A673 (cell line): ENCODE measurements at regions not wholly inside any gene's neighbourhood (a gene's known extent, or its start where the extent isn't known, plus 50 kb on each side); places are given as distances from the start of the nearest gene placed in this dataset.

ENCODE experiments used
- BruUV-seq: library from RNA; stranded (reverse); fragments of 400-500 nt; replicated peaks from 2 replicates; lab custom pipeline; 2021; lab: Mats Ljungman, UMichigan
- CTCF ChIA-PET: fragments of 300-600 bp; sonication (Branson Sonifier 250); formaldehyde crosslinking; loops from one replicate; lab custom pipeline; 2022; ENCODE audit warnings: antibody characterized with exemption; lab: Charles Lee
- POLR2A ChIA-PET: fragments of 300-600 bp; sonication (Branson Sonifier 250); formaldehyde crosslinking; loops from one replicate; lab custom pipeline; 2022; ENCODE audit warnings: antibody characterized with exemption; ENCODE audit not compliant: low non-redundant PET; lab: Charles Lee
- DNase-seq: peaks from one replicate; pipeline ENCODE4 v3.0.0-alpha.2; 2015; ENCODE audit warnings: low spot score
- H3K27ac ChIP-seq: fragments of 200-600 bp; sonication (generic); 2 replicates; pipeline ENCODE4 v1.5.1; 2016; ENCODE audit warnings: mixed run types, low read depth, mild to moderate bottlenecking, mixed read lengths, antibody characterized with exemption, low read length; ENCODE audit not compliant: poor library complexity, severe bottlenecking
- H3K27me3 ChIP-seq: fragments of 200-600 bp; sonication (generic); replicated peaks from 2 replicates; pipeline ENCODE4 v1.6.1; 2017; ENCODE audit warnings: mixed run types, low read depth, mild to moderate bottlenecking, mixed read lengths, antibody characterized with exemption, low read length; ENCODE audit not compliant: insufficient read depth, poor library complexity
- H3K36me3 ChIP-seq: fragments of 200-600 bp; sonication (generic); 2 replicates; pipeline ENCODE4 v1.6.1; 2016; ENCODE audit warnings: mixed run types, mild to moderate bottlenecking, mixed read lengths, antibody characterized with exemption, low read length; ENCODE audit not compliant: insufficient read depth, poor library complexity, severe bottlenecking
- H3K4me1 ChIP-seq: fragments of 200-600 bp; sonication (generic); 2 replicates; pipeline ENCODE4 v1.6.1; 2017; ENCODE audit warnings: mixed run types, mild to moderate bottlenecking, mixed read lengths, antibody characterized with exemption, low read length; ENCODE audit not compliant: insufficient read depth, poor library complexity, severe bottlenecking
- H3K4me3 ChIP-seq: fragments of 200-600 bp; sonication (generic); 2 replicates; pipeline ENCODE4 v1.5.1; 2016; ENCODE audit warnings: low read depth, mixed run types, mild to moderate bottlenecking, mixed read lengths, low read length; ENCODE audit not compliant: poor library complexity, severe bottlenecking
- H3K9me3 ChIP-seq: fragments of 200-600 bp; sonication (generic); 2 replicates; pipeline ENCODE4 v1.6.1; 2016; ENCODE audit warnings: mixed run types, low read depth, mild to moderate bottlenecking, mixed read lengths, antibody characterized with exemption, low read length; ENCODE audit not compliant: poor library complexity, severe bottlenecking
- EZH2 ChIP-seq: fragments of 200-600 bp; sonication (generic); IDR thresholded peaks from 2 replicates; pipeline ENCODE4 v1.6.1; 2017; ENCODE audit warnings: borderline replicate concordance, low read depth, mild to moderate bottlenecking, mixed read lengths, antibody characterized with exemption, low read length; ENCODE audit not compliant: poor library complexity, severe bottlenecking
- intact Hi-C: fragments of 100-400 bp; cut with micrococcal nuclease; formaldehyde crosslinking; loops from one replicate; pipeline ENCODE4 v1.10.0; 2022; ENCODE audit not compliant: unreplicated experiment
- TF ChIP-seq, protein P1 (sequence below): fragments of 300-800, 200-600 bp; sonication (generic); conservative IDR thresholded peaks from 2 replicates; pipeline ENCODE4 v1.5.1; 2017; ENCODE audit warnings: low read depth, mild to moderate bottlenecking, antibody characterized with exemption, low read length, moderate library complexity, mixed read lengths

- Histone ChIP-seq H3K9me3 (no peaks in the 10 kb centered on the region), H3K4me3 (no peak overlapping the region), H3K36me3 (no peaks in the 10 kb centered on the region), H3K27me3 (peaks cover 66% of the 10 kb centered on the region), H3K27ac (no peak overlapping the region), H3K4me1 (no peaks in the 10 kb centered on the region)
- DNase-seq = no peak
- no TSS peak for BruUV-seq
- TF ChIP-seq EZH2 = no peak
- TF ChIP-seq, protein P1, sequence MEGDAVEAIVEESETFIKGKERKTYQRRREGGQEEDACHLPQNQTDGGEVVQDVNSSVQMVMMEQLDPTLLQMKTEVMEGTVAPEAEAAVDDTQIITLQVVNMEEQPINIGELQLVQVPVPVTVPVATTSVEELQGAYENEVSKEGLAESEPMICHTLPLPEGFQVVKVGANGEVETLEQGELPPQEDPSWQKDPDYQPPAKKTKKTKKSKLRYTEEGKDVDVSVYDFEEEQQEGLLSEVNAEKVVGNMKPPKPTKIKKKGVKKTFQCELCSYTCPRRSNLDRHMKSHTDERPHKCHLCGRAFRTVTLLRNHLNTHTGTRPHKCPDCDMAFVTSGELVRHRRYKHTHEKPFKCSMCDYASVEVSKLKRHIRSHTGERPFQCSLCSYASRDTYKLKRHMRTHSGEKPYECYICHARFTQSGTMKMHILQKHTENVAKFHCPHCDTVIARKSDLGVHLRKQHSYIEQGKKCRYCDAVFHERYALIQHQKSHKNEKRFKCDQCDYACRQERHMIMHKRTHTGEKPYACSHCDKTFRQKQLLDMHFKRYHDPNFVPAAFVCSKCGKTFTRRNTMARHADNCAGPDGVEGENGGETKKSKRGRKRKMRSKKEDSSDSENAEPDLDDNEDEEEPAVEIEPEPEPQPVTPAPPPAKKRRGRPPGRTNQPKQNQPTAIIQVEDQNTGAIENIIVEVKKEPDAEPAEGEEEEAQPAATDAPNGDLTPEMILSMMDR = no peak
- POLR2A ChIA-PET = no interaction called here
- CTCF ChIA-PET = no interaction called here
- intact Hi-C loops = no loop called here
Observed at GRCh38 chr7:21140622-21141021, 287.3 kb upstream of the SP4 start.

DNA sequence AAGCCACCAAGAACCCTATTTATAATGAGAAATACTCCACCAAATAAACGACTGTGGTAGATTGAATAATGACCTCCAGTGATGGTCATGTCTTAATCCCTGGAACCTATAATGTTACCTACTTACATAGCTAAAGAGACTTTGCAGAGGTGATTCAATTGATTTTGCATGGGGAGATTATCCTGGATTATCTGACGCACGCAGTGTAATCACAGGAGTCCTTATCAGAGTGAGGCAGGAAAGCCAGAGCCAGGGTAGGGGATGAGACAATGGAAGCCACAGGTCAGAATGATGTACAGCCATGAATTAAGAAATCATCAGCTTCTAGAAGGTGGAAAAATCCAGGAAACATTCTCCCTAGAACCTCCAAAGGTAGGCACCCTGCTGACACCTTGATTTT, 286.4 kb upstream of the SP4 start:
- no peaks in the 10 kb centered on the region for H3K36me3 ChIP-seq
- no peak overlapping the region for H3K27ac ChIP-seq
- intact Hi-C loops = no loop called here
- no peak for DNase-seq
- no peak overlapping the region for H3K4me3 ChIP-seq
- TF ChIP-seq, protein P1 = no peak
- no peak for TF ChIP-seq EZH2
- no TSS peak for BruUV-seq
- H3K27me3 ChIP-seq = peaks cover 60% of the 10 kb centered on the region
- CTCF ChIA-PET = no interaction called here
- POLR2A ChIA-PET = no interaction called here
- H3K9me3 ChIP-seq = no peaks in the 10 kb centered on the region
- H3K4me1 ChIP-seq = no peaks in the 10 kb centered on the region

GRCh38 chr7:21142081-21142480, 285.8 kb upstream of the SP4 start:
- Histone ChIP-seq H3K27ac (no peak overlapping the region), H3K36me3 (no peaks in the 10 kb centered on the region), H3K9me3 (no peaks in the 10 kb centered on the region), H3K27me3 (peaks cover 60% of the 10 kb centered on the region), H3K4me1 (no peaks in the 10 kb centered on the region), H3K4me3 (no peak overlapping the region)
- CTCF ChIA-PET = no interaction called here
- DNase-seq = no peak
- no TSS peak for BruUV-seq
- POLR2A ChIA-PET = no interaction called here
- TF ChIP-seq, protein P1 = no peak
- no peak for TF ChIP-seq EZH2
- intact Hi-C loops = no loop called here
